Colonic mucosa (tissue), 4 donors: ENCODE measurements at regions not wholly inside any gene's neighbourhood (a gene's known extent, or its start where the extent isn't known, plus 50 kb on each side); places are given as distances from the start of the nearest gene placed in this dataset.

ENCODE experiments used
- DNase-seq: peaks from one replicate; pipeline ENCODE4 v3.0.0-alpha.2; 2020
- H3K27ac ChIP-seq: fragments of 200-600 bp; one replicate; pipeline ENCODE4 v1.8.0; 2021
- H3K27me3 ChIP-seq: fragments of 200-600 bp; one replicate; pipeline ENCODE4 v1.8.0; 2021
- H3K36me3 ChIP-seq: fragments of 200-600 bp; one replicate; pipeline ENCODE4 v1.8.0; 2021
- H3K4me1 ChIP-seq: fragments of 200-600 bp; one replicate; pipeline ENCODE4 v1.8.0; 2021; ENCODE audit warnings: mild to moderate bottlenecking
- H3K4me3 ChIP-seq: fragments of 200-600 bp; one replicate; pipeline ENCODE4 v1.8.0; 2021
- H3K9ac ChIP-seq, 2 donors: one replicate each; pipeline ENCODE4 v1.7.0; 2013; ENCODE audit warnings: control low read depth in 2 of 2, low read depth in 2 of 2, low read length in 2 of 2
- H3K9me3 ChIP-seq: fragments of 200-600 bp; one replicate; pipeline ENCODE4 v1.8.0; 2021
- CTCF ChIP-seq: fragments of 200-600 bp; IDR thresholded peaks from one replicate; pipeline ENCODE4 v1.8.0; 2022; ENCODE audit warnings: antibody characterized with exemption, mild to moderate bottlenecking
- intact Hi-C: fragments of 100-400 bp; cut with DNase I; formaldehyde crosslinking; loops from one replicate; pipeline ENCODE4 v1.14.1; 2022
- donor health status: healthy.
- donor health status: DM: no; HTN: no; CAD: no.
- donor health status: DM: no; HTN: no; CAD: no.

DNA sequence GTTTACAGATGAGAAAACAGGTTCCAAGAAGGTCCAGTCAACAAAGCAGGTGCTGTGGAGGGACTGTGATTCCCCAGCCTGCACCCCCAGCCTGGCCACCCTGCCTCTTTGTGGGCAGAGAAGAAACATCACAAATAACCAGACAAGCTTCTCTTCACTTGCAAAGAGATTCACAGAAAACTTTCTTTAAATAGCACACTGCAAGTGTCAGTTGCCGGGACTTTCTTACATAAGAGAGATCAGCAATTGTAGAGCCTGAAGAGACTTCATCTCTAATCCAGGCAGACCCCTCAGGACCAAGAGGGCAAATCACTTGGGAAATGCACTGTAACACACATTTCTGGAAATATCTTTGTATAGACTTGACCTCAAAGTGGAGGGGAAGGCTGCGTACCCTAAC, 207.9 kb upstream of the CHRNA7 start:
- no peak for TF ChIP-seq CTCF
- no peak overlapping the region for H3K9ac ChIP-seq
- H3K9me3 ChIP-seq, result no peaks in the 10 kb centered on the region
- intact Hi-C loops, result no loop called here
- H3K4me1 ChIP-seq, result no peaks in the 10 kb centered on the region
- no peak overlapping the region for H3K27ac ChIP-seq
- DNase-seq, result no peak
- H3K36me3 ChIP-seq, result no peaks in the 10 kb centered on the region
- no peaks in the 10 kb centered on the region for H3K27me3 ChIP-seq
- no peak overlapping the region for H3K4me3 ChIP-seq

- Histone ChIP-seq H3K36me3 (no peaks in the 10 kb centered on the region), H3K4me3 (no peak overlapping the region), H3K9ac (no peak overlapping the region), H3K27ac (no peak overlapping the region), H3K27me3 (no peaks in the 10 kb centered on the region), H3K9me3 (no peaks in the 10 kb centered on the region), H3K4me1 (no peaks in the 10 kb centered on the region)
- DNase-seq, result no peak
- TF ChIP-seq CTCF, result no peak
- intact Hi-C loops, result no loop called here
Observed at GRCh38 chr15:31824024-31824423, 206.3 kb upstream of the CHRNA7 start.

GRCh38 chr15:31828594-31828993, 201.7 kb upstream of the CHRNA7 start:
- Histone ChIP-seq H3K4me3 (no peak overlapping the region), H3K4me1 (no peaks in the 10 kb centered on the region), H3K9ac (no peak overlapping the region), H3K9me3 (no peaks in the 10 kb centered on the region), H3K27ac (no peak overlapping the region), H3K36me3 (no peaks in the 10 kb centered on the region), H3K27me3 (no peaks in the 10 kb centered on the region)
- no peak for TF ChIP-seq CTCF
- intact Hi-C loops, result no loop called here
- no peak for DNase-seq

DNA sequence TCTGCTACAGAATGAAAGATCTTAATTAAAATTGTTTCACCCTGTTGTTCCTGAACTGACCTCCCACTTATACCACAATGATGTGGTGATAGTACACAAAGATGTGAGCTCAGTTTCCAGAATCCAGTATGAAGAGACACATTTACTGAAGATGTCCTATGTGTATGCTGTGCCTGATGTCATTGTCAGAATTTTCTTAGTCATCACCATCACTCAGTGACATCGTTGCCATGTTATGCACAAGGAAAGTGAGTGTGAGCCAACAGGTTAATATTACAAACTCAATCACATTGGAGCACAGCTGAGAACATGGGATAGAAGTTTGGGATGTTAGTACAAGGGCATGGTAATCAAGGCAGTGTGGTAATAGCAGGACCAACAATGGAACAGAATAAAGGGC, 199.7 kb upstream of the CHRNA7 start:
- no peak for DNase-seq
- H3K9me3 ChIP-seq, result no peaks in the 10 kb centered on the region
- no peaks in the 10 kb centered on the region for H3K36me3 ChIP-seq
- H3K9ac ChIP-seq, result no peak overlapping the region
- no peak overlapping the region for H3K4me3 ChIP-seq
- TF ChIP-seq CTCF, result no peak
- H3K27ac ChIP-seq, result no peak overlapping the region
- H3K27me3 ChIP-seq, result no peaks in the 10 kb centered on the region
- no peaks in the 10 kb centered on the region for H3K4me1 ChIP-seq
- intact Hi-C loops, result no loop called here

DNA sequence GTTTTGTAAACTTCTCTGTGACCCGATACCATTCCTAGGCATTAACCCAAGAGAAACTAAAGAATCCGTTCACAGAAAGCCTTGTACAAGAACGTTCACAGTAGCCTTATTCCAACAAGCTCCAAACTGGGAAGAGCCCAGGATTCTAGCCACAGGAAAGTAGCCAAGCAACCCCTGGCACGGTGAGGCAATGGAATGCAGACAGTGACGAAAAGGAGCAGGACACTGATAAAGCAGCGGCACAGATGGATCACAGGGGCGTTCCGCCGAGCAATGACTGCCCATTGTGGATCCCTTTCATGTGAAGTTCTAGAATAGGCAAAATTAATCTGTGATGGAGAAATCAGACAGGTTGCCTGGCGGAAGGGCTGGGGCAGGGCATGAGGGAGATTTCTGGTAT, 198.7 kb upstream of the CHRNA7 start:
- H3K27ac ChIP-seq, result no peak overlapping the region
- H3K9me3 ChIP-seq, result no peaks in the 10 kb centered on the region
- no peak overlapping the region for H3K4me3 ChIP-seq
- no peak for TF ChIP-seq CTCF
- no peak for DNase-seq
- no peaks in the 10 kb centered on the region for H3K36me3 ChIP-seq
- intact Hi-C loops, result no loop called here
- H3K4me1 ChIP-seq, result no peaks in the 10 kb centered on the region
- H3K9ac ChIP-seq, result no peak overlapping the region
- H3K27me3 ChIP-seq, result no peaks in the 10 kb centered on the region

DNA sequence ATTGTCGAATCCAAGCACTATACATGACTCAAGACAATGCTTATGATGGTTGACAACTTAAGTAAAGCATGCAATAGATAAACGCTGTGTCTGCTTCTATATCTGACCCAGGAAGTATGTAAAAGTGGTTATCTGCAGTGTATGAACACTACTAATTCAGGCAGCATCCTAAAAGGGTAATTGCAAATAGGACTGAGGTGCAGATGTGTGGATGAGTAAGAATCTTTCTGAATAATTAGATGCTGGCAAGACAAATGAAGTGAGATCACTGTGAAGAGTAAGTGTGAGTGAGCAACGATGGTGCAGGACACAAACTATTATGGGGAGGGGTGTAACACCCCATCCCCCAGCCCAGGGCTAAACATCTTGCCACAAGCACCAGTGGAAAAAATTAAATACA, 195.7 kb upstream of the CHRNA7 start:
- no peak for TF ChIP-seq CTCF
- H3K9me3 ChIP-seq, result no peaks in the 10 kb centered on the region
- intact Hi-C loops, result no loop called here
- no peaks in the 10 kb centered on the region for H3K4me1 ChIP-seq
- DNase-seq, result no peak
- no peaks in the 10 kb centered on the region for H3K36me3 ChIP-seq
- H3K27me3 ChIP-seq, result no peaks in the 10 kb centered on the region
- no peak overlapping the region for H3K27ac ChIP-seq
- H3K4me3 ChIP-seq, result no peak overlapping the region
- H3K9ac ChIP-seq, result no peak overlapping the region
